ENCODE measurements at regions not wholly inside any gene's neighbourhood (a gene's known extent, or its start where the extent isn't known, plus 50 kb on each side); places are given as distances from the start of the nearest gene placed in this dataset.
"Not testable (repeated sequence)": the region's sequence is repeated elsewhere in the genome, so short reads cannot be mapped to it uniquely, and the experiment has no call there.

DNA sequence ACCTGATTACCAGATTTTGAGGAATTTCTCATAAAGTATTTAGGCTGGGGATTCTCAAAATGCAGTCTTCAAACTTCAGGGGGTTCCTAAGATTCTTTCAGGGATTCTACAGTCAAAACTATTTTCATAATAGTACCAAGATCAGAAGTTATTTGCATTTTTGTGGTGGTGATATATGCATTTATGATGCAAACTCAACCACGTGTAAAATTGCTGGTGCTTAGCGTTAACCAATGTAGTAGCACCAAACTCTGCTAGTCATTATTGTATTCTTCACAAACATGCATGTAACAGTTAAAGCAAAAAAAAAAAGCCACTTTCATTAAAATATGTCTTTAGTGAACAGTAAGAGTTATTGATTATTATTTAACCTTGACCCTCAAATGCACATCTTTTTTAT, 274.9 kb upstream of the DNAJC19 start:
- no peak for DNase-seq

DNA sequence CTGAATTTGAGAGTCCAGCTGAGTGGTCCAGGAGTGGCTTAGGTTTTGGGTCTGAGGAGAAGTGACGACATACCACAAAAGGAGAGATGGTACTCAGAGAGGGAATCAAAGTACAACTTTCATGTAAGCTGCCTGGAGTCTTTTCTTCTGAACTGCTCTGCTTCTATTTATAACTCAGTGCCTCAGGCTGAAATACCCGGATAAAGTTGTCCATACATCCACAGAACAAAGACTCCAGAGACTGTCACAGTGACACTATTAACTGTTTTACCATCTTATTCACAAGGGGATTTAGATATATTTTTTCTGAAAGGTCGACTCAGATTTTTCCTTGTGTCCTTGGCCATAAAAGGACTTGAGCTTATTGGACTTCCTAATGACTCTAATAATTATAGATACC, 264.3 kb upstream of the DNAJC19 start:
- no peak for DNase-seq

DNA sequence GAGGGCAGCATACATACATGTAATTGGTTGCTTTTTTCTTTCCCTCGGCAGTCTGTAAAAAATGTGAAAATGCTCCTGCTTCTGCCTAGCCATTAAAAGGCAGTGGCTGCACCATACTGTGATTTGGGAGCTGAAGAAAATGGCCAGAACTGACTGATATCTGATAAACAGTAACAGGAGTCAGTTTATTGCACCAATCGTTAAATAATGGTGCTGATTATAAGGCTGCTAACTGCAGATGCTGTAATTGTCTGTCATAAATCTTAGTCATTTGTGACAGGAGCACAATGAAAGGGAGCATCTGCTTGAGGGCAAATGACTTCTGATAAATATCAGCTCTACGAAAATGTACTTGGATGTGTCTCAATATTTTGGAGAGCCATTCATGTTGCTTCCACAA, 263.1 kb upstream of the DNAJC19 start:
- no peak for DNase-seq

DNA sequence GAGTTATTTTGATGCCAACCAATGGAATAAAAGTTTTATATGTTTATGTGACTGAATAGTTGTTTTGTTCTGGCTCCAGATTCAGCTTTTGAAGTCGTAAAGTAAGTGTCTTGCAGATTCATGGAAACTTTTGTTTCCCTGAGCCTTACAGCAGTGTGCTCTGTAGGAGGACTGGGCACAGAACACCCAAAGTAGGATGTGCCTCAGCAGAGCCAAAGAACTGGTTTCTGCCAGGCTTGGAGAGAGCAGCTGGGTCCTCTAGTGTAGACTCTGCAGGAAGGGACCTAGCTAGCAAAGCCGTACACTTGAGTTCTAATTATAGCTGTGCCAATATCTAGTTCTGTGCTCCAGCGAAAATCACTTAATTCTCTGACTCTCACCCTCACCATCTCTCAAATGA, 261.2 kb upstream of the DNAJC19 start:
- no peak for DNase-seq

DNA sequence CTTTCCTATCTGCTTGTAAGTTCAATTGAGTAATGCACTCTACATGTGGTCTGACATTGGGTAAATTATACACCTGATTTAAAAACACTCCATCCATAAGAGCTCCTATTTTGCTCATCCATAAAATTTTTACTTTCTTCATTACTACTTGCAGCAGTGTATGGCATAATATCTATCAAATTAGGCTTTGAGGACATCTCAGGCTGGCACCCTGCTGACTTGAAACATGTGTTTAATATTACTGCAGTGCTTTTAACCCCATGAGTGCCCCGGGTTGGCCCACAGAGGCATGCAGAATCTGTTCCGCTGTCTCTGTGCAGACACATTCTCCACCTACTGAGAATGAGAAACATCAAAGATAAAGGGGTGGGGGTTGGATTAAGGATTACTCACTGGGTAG, 249.9 kb upstream of the DNAJC19 start:
- DNase-seq = no peak

DNA sequence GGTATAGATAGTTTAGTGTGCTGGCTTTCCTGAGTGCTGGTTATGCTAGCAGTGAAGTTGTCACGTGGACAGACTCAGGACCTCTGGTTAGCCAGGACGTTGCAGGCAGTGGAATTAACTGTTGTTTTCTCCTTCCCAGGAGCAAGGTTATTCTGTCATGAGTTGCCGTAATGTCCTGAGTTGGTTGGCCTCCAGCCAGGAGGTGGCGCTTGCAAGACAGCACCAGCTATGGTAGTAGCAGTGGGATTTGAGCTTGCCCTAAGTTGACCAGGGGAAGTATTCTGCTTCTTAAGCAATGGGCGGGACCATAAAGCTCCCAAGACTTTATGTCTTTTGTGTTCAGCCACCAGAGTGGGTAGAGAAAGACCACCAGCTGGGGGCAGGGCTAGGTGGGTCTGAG, 240.7 kb upstream of the DNAJC19 start:
- no peak for DNase-seq

DNA sequence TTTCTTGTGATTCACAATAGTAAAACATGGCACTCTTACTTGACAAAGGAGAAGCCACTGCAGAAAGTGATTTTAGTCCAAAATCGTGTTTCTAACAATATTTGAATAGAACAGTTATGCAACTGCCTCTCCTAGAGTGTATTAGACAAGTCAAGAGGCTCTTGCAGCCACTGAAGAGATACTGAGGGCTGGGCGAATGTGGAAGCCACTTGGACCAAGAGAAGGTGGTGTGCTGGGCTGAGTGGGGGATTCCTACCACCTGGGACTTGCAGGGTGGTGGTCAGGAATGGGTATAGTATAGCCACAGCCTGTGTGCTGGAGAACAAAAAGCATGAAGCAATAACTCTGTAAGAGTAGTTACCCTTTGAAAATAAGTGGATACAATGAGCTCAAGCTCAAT, 223.8 kb upstream of the DNAJC19 start:
- DNase-seq = no peak

DNA sequence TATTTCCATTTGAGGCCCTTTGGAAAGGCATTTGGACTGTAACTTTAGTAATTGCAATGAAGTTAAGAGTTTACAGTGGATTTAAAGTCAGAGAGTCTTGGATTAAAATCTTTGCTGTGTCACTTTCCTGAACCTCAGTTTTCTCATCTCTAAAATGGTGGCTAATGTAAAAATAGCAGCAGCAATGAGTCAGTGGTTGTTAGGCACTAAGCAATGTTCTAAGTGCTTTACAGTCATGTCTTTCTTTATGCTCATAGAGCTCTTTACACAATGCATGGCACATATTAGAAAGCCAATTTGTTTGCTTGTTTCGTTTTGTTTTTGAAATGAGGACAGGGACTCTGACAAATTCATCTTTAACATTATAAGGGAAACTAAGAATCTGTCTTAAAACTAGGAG, 222.7 kb upstream of the DNAJC19 start:
- no peak for DNase-seq

DNA sequence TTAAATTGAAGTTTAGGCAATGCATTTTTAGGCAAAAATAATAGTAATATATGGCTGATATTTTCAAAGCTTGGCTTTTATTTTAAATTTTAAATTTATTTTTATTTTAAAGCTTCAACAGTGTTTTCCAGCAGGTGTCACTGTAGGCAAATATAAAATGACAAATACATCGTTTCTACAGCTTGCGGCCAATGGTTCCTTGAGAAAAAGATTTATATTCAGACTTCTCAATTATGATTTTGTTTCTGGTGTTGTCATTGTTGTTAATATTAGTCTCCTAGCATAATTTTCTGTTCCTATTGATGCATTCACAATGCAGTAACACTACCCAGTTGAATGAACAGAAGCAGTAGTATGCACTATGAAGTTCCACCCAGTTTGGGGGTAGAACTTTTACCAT, 220.7 kb upstream of the DNAJC19 start:
- no peak for DNase-seq

DNA sequence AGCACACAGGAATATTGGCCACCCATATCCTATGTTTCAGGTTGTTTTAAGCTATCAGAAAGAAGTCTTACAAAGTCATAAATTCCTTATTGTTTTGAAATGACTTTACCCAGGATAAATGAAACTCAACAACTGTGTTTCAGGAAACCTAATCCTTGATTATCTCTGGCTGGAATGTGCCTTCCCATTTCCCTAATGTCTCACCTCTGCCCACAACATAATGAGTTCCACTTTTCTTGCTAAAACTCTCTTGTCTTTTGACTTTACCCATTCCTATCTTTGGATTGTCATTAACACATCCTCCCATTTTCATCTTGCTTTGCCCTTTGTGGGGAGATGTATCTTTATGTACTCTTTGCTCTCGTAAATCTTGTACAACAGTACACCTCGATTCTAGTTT, 200.0 kb upstream of the DNAJC19 start:
- DNase-seq = no peak

DNA sequence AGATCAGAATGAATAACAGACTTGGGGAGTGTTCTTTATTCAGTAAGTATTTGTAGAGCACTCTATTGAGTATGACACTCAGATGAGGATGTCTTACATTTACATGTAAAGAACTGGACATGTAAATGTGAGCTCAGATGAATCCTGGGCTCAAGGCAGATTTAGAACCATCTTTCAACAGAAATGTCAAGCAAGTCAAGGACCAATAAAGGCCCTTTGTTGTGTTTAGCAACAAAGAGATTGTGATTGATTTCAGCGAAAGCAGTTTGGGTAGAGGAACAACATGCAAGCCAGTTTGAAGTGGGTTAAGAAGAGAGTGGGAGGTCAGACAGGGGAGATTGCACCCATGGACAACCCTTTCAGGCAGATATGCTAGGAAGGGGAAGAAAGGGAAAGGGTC, 194.2 kb upstream of the DNAJC19 start:
- no peak for DNase-seq

DNA sequence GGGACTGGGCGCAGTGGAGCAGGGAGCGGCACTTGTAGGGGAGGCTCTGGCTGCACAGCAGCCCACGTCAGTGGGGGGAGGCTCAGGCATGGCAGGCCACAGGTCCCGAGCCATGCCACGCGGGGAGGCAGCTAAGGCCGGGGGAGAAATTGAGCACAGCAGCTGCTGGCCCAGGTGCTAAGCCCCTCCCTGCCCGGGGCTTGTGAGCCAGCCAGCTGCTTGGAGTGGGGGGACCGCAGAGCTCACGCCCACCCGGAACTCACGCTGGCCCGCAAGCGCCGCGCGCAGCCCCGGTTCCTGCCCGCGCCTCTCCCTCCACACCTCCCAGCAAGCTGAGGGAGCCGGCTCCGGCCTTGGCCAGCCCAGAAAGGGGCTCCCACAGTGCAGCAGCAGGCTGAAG, 193.5 kb upstream of the DNAJC19 start:
- DNase-seq = not testable (repeated sequence)

DNA sequence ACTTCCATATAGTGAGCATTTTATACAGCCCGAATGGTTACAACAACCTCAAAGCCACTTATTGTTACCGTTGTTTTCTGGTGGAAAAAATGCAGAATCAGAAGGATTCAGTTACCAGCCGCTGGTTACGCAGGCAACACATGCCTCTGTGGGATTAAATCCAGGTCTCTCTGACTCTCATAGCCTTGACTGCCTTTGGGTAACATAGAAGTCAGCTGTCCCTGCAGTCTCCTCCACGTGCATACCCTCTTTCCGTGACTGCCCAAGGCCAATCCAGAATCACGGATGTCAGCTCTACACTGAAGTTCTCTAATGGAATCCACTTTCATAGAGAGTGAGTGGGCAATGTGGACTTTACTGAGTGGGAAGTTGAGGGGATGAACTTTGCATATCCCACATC, 189.5 kb upstream of the DNAJC19 start:
- DNase-seq = no peak

DNA sequence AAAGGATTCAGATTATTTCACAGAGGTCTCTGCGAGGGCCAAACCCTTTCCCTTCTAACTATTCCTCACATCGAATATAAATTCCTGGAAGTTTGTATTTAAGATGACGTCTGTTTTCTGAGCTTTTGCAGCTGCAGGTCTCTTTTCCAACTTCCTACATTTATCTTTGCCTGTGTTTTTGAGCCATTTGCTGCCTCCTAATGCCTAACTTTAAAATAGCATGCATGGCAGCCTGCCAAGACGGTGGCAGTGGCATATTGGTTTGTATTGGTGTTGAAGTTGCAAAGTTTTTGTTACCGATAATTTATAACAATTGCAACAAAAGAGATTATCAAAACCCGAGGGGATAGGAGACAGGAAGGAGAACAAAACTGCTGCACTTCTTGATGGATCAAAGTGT, 187.1 kb upstream of the DNAJC19 start:
- DNase-seq = peak; percentile 12

DNA sequence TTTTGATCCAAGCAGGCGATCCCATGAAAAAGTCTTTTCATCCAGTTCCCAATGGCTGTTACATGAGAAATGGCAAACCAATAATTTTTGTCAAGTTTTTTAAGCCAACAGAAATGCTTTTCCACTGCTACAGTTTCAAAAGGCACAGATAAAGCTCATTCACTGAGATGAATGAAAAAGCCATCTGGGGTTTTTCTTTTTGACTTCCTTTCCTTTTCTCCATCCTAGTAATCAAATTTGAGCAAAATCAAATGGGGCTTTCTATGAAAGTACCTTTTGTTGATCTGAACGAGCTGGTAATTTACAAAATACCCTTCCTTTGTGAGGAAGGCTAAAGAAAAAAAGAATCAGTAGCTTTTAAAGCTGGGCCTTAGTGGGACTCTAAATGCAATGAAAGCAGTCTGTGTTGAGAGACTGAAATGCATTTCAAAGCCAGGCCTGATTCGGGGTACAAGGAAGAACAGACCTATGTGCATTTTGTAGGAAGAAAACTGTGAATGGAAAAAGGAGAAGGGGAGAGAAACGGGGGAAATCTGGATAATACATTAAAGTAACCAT, 185.2 kb upstream of the DNAJC19 start:
- DNase-seq = no peak

DNA sequence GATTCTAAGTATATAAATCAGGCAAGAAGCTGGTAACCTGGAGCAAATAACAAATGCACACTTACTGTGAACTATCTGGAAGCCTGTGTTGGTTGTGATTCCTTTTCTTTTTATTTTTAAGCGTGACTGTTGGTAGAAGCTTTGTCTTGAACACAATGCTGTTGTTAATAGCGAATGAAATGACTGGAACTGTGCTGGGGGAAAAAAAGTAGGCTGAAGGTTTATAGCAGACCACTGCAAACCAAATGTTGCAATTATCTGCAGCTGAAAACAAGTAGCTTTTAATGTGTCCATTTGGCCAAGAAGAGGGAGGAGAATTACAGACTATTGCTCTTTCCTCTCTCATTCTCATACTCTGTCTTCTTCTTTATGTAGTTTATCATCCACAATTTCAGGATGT, 184.5 kb upstream of the DNAJC19 start:
- DNase-seq = no peak

DNA sequence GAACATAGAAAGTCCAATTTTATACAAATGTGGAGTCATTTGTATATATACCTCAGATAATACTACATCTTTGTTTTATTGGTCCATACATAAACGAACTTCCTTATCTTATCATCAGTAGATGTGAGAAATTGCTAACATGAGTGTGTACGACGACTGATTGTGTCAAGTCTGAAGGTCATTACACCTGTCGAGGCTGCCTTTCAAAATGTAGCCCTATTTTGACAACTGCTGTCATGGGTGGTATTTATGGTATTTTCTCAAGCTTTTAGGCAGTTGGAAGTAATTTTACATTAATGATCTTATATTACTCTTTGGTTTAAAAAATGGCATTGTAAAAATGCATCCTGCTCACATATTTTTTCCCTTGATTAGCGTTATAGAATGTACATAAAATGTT, 183.7 kb upstream of the DNAJC19 start:
- no peak for DNase-seq

DNA sequence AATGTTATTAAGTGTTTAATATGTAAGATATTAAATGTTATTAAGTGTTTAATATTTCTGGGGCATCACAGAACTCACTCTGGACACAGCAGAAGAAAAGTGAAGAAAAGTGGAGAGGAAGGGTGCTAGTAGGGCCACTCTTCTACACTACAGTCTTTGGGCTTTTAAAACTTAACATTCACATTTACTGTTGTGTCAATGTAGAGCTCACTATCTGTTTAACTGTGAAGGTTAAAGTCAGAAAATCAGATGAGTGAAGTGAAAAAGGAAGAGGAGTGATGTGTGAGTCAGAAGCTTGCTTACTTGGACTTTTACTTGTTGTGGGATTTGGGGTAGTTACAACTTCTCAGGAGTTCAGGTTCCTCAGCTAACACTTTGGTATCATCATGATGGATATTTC, 145.3 kb upstream of the DNAJC19 start:
- DNase-seq = no peak

DNA sequence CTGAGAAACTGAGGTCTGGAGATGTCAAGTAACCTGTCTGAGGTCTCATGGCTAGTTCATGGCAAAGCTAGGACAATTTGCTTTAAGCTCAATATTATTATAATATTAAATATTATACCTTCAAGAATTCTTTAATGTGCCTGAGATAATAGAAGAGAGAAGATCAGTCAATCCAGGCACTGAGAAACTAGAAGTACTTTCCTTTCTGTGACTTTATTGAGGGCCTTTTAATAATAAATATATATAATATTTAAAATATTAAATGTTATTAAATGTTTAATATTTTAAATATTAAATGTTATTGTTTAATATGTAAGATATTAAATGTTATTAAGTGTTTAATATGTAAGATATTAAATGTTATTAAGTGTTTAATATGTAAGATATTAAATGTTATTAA, 144.3 kb upstream of the DNAJC19 start:
- DNase-seq = no peak

DNA sequence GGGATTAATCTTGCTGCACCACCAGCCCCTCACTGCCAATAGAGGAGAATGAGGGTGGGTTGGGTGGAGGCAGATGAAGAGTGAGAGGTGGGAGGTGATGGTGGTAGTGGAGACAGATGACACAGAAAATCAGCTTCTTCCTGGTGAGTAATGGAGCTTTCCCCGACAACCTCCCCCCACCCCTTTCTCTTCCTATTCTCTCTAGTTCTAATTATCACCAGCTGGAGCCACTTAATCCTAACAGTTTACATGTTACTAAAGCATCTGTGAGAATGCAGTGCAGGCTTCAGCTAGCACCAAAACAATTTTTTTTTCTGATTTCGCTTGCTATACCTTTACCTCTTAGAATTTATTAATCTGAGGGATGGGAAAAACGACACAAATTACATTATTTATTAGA, 116.1 kb upstream of the DNAJC19 start:
- DNase-seq = no peak

DNA sequence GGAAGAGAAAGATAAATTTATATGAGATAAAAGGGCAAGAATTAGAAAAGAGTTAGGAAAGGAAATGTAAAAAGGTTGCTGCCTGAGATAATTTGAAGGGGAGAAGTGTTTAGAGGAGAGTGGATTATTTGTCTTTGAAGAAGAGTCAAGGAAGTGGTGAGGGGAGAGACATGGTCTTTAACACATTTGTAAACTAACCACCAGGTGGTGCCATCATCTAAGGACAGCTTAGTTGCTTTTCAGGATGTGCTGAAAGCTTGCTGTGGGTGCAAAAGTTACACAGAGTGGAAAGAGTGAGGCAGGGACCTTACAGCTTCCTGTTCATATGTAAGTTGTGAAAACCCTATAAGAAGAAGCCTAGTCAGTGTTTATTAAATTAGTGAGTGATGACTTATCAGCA, 114.1 kb upstream of the DNAJC19 start:
- no peak for DNase-seq

DNA sequence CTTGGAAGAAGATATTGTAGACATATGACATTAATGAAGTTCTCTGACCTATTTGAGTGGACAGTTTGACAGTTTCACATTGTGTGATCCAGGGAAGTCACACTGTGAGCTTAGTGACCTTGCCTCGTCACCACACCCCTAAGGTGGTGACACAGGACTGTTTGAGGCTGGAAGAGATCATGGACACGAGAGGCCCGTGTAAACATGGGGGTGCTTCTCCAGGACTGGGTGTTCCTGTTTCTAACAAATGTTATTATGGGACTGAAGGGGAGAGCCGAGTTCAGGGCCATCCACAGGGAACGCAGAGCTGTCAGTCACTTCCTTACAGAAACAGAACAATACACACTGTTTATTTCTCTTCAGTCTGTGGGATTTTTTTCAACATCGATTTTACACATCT, 96.5 kb upstream of the DNAJC19 start:
- no peak for DNase-seq

DNA sequence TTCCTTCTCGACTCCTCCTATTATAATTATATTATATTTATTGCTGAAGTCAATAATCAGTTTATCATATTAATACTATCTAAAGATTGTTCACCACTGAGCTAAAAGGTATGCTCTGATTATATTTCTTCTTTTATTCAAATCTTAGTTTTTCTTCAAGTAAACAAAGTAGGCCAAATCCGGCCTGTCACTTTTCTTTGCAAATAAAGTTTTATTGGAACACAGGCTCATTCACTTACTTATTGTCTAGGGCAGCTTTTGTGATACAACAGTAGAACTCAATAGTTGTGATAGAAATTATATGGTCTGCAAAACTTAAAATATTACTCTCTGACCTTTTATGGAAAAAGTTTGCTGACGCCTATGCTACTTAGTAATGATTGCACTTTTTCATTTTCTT, 92.4 kb upstream of the DNAJC19 start:
- DNase-seq = no peak

DNA sequence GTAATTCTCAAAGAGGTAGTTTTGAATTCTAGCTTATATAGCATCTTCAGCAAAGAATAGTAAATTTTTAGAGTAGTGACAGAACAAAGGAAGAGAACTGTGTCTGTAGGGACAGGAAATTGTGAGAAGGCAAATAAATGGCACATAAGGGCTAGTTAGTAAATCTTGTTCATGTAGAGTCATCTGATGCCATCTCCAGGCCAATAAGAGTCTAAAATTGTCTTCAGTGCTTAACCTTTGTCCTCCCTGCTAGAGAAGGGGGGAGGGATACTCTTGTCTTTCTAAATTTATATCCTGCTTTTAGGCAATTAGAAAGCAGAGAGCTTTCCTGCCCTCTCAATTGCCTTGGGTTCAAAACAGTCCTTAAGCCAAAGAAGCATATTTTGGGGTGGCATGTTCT, 87.0 kb upstream of the DNAJC19 start:
- DNase-seq = no peak

DNA sequence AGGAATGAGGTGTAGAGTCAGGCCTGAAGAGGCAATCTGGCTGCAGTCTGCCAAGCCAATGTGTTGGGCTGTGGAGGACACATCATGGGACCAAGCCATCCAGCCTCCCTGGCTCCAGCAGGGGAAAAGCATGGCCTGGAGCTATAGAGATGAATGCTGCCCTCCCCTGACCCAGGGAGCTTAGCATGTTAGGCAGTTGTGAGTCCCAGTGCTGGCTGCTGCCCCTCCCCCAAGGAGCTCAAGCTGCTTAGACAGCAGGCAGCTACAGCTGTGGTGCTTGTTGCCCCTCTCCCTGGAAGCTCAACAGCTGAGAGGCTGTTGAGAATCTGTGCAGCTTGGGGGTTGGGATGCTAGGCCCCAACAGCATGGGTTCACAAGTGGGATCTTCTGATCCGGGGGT, 85.6 kb upstream of the DNAJC19 start:
- no peak for DNase-seq

Measured in occipital lobe (tissue), 1 donor.